ENCODE measurements at regions not wholly inside any gene's neighbourhood (a gene's known extent, or its start where the extent isn't known, plus 50 kb on each side); places are given as distances from the start of the nearest gene placed in this dataset.

DNA sequence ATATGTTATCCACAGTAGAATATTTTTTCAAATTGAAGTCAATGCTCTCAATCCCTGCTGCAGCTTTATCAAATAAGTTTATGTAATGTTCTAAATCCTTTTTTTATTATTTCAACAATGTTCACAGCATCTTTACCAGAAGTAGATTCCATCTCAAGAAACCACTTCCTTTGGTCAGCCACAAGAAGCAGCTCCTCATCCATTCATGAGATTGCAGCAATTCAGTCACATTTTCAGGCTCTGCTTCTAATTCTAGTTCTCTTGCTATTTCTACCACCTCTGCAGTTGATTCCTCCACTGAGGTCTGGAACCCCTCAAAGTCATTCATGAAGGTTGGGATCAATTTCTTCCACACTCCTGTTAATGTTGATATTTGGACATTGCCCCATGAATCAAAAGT is 2301.3 kb upstream of the TENM3 start:
- no peak overlapping the region for H3K4ac ChIP-seq (ENCODE audit: low read depth, low read length)
- ChIA-PET CTCF (no interaction called here), POLR2A (ENCODE audit: unreplicated experiment) (no interaction called here)
- H4K5ac ChIP-seq (ENCODE audit: low read depth, low read length) = no peak overlapping the region
- H2BK20ac ChIP-seq (ENCODE audit: low read depth, low read length) = no peak overlapping the region
- no peaks in the 10 kb centered on the region for H3K4me1 ChIP-seq (ENCODE audit: control insufficient read depth, insufficient read depth, low read length)
- no peak overlapping the region for H2BK5ac ChIP-seq (ENCODE audit: low read depth, low read length, poor library complexity, severe bottlenecking)
- H4K91ac ChIP-seq (ENCODE audit: insufficient read depth, low read depth, low read length) = no peak overlapping the region
- no peak overlapping the region for H2BK120ac ChIP-seq (ENCODE audit: low read depth, low read length)
- no peak for DNase-seq
- no peak overlapping the region for H3K14ac ChIP-seq (replicated peaks; ENCODE audit: low read depth, low read length)
- H4K8ac ChIP-seq (ENCODE audit: low read depth in 2 of 2, low read length in 2 of 2) = no peak overlapping the region
- no peak for ATAC-seq (ENCODE audit: low read depth)
- H3K4me2 ChIP-seq (ENCODE audit: low read depth, low read length) = no peak overlapping the region
- H3K9me3 ChIP-seq (ENCODE audit: control insufficient read depth, insufficient read depth, low read length) = no peaks in the 10 kb centered on the region
- no peaks in the 10 kb centered on the region for H4K20me1 ChIP-seq (ENCODE audit: insufficient read depth, low read length)
- no peaks in the 10 kb centered on the region for H3K9me1 ChIP-seq (ENCODE audit: insufficient read depth, low read length)
- intact Hi-C loops (cut with micrococcal nuclease) (no loop called here), in situ Hi-C loops (cut with MboI; ENCODE audit: low sequenced_read_pairs) (no loop called here), dilution Hi-C loops (cut with HindIII; ENCODE audit: low sequenced_read_pairs, unreplicated experiment) (no loop called here)
- H3K27ac ChIP-seq (ENCODE audit: insufficient read depth, low read length) = no peak overlapping the region
- BruUV-seq (replicated peaks) = no TSS peak
- no peaks in the 10 kb centered on the region for H3K27me3 ChIP-seq (ENCODE audit: control insufficient read depth, insufficient read depth, low read length)
- no peak overlapping the region for H3K4me3 ChIP-seq (ENCODE audit: insufficient read depth, low read depth, low read length)
- no peak for TF ChIP-seq BHLHE40 (IDR thresholded peaks at IDR 0.05; ENCODE audit: low read depth, low read length)
- no peak for TF ChIP-seq RAD21 (IDR thresholded peaks at IDR 0.05; ENCODE audit: low read length)
- no peak for TF ChIP-seq RFX5 (IDR thresholded peaks at IDR 0.05; ENCODE audit: low read depth, low read length)
- TF ChIP-seq MXI1 (IDR thresholded peaks at IDR 0.05; ENCODE audit: borderline replicate concordance, low read depth, low read length) = no peak
- no peak for TF ChIP-seq FOS (IDR thresholded peaks at IDR 0.05; ENCODE audit: low read depth, low read length)
- TF ChIP-seq CHD1 (IDR thresholded peaks at IDR 0.05; ENCODE audit: low read depth, low read length) = no peak
- no peak for TF ChIP-seq POLR2A (IDR thresholded peaks at IDR 0.05; ENCODE audit: low read depth, low read length)
- TF ChIP-seq, protein P1, sequence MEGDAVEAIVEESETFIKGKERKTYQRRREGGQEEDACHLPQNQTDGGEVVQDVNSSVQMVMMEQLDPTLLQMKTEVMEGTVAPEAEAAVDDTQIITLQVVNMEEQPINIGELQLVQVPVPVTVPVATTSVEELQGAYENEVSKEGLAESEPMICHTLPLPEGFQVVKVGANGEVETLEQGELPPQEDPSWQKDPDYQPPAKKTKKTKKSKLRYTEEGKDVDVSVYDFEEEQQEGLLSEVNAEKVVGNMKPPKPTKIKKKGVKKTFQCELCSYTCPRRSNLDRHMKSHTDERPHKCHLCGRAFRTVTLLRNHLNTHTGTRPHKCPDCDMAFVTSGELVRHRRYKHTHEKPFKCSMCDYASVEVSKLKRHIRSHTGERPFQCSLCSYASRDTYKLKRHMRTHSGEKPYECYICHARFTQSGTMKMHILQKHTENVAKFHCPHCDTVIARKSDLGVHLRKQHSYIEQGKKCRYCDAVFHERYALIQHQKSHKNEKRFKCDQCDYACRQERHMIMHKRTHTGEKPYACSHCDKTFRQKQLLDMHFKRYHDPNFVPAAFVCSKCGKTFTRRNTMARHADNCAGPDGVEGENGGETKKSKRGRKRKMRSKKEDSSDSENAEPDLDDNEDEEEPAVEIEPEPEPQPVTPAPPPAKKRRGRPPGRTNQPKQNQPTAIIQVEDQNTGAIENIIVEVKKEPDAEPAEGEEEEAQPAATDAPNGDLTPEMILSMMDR (conservative IDR thresholded peaks at IDR 0.05; ENCODE audit: low read depth, low read length) = no peak
- TF ChIP-seq, protein P2, sequence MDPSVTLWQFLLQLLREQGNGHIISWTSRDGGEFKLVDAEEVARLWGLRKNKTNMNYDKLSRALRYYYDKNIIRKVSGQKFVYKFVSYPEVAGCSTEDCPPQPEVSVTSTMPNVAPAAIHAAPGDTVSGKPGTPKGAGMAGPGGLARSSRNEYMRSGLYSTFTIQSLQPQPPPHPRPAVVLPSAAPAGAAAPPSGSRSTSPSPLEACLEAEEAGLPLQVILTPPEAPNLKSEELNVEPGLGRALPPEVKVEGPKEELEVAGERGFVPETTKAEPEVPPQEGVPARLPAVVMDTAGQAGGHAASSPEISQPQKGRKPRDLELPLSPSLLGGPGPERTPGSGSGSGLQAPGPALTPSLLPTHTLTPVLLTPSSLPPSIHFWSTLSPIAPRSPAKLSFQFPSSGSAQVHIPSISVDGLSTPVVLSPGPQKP (IDR thresholded peaks at IDR 0.05; ENCODE audit: borderline replicate concordance, low read depth, low read length) = no peak
- no peak for TF ChIP-seq CEBPB (IDR thresholded peaks at IDR 0.05; ENCODE audit: low read depth, low read length)
- no peak for TF ChIP-seq RCOR1 (IDR thresholded peaks at IDR 0.05; ENCODE audit: insufficient replicate concordance, low read length)
- no peak for TF ChIP-seq NFE2L2 (IDR thresholded peaks at IDR 0.05; ENCODE audit: low read depth, low read length)
- no peak for TF ChIP-seq MAZ (IDR thresholded peaks at IDR 0.05; ENCODE audit: borderline replicate concordance, low read depth, low read length)
- TF ChIP-seq, protein P3, sequence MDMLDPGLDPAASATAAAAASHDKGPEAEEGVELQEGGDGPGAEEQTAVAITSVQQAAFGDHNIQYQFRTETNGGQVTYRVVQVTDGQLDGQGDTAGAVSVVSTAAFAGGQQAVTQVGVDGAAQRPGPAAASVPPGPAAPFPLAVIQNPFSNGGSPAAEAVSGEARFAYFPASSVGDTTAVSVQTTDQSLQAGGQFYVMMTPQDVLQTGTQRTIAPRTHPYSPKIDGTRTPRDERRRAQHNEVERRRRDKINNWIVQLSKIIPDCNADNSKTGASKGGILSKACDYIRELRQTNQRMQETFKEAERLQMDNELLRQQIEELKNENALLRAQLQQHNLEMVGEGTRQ (IDR thresholded peaks at IDR 0.05; ENCODE audit: low read depth, low read length) = no peak
- no peak for TF ChIP-seq SMC3 (IDR thresholded peaks at IDR 0.05; ENCODE audit: low read depth, low read length)
- TF ChIP-seq MAFK (IDR thresholded peaks at IDR 0.05; ENCODE audit: low read depth, low read length) = no peak
- no peak overlapping the region for H2AK5ac ChIP-seq (ENCODE audit: low read depth, low read length)
- no peak overlapping the region for H2BK15ac ChIP-seq (ENCODE audit: low read depth, low read length)
- H3K18ac ChIP-seq (ENCODE audit: low read depth, low read length) = no peak overlapping the region
- H3K79me1 ChIP-seq (ENCODE audit: low read depth in 1 of 2, low read length in 2 of 2) = no peaks in the 10 kb centered on the region
- no peak overlapping the region for H2AFZ ChIP-seq (replicated peaks; ENCODE audit: low read length, poor library complexity)
- H3K56ac ChIP-seq (ENCODE audit: extremely low read depth, insufficient read depth, low read length) = no peak overlapping the region
- H3K23ac ChIP-seq (ENCODE audit: low read depth, low read length) = no peak overlapping the region
- H3K36me3 ChIP-seq (ENCODE audit: control insufficient read depth, insufficient read depth, low read length) = no peaks in the 10 kb centered on the region
- H3K9ac ChIP-seq (ENCODE audit: low read depth, low read length) = no peak overlapping the region
- no peak overlapping the region for H2AK9ac ChIP-seq (replicated peaks; ENCODE audit: low read depth, low read length, poor library complexity)

Measured in IMR-90 (cell line).